HG03108 (cell line): ENCODE measurements at regions not wholly inside any gene's neighbourhood (a gene's known extent, or its start where the extent isn't known, plus 50 kb on each side); places are given as distances from the start of the nearest gene placed in this dataset.

Source experiments
- ATAC-seq: cut with Tn5 transposase; IDR thresholded peaks from one replicate; pipeline ENCODE4 v1.9.1; 2021; ENCODE audit warnings: moderate library complexity; ENCODE audit not compliant: unreplicated experiment

- ATAC-seq = no peak
Measured at GRCh38 chr11:104830508-104830907, 67.8 kb downstream of the CASP12 start.

GRCh38 chr11:104830080-104830479, 68.2 kb downstream of the CASP12 start:
- no peak for ATAC-seq

GRCh38 chr11:104826772-104827171, 71.5 kb downstream of the CASP12 start:
- no peak for ATAC-seq

GRCh38 chr11:104823657-104824056, 74.6 kb downstream of the CASP12 start:
- ATAC-seq = no peak

GRCh38 chr11:104820431-104820830, 77.8 kb downstream of the CASP12 start:
- ATAC-seq = no peak

GRCh38 chr11:104819603-104820002, 78.7 kb downstream of the CASP12 start:
- ATAC-seq = no peak

- ATAC-seq = no peak
Measured at GRCh38 chr11:104819107-104819506, 79.2 kb downstream of the CASP12 start.

- no peak for ATAC-seq
Measured at GRCh38 chr11:104817973-104818372, 80.3 kb downstream of the CASP12 start.

GRCh38 chr11:104813532-104813931, 84.7 kb downstream of the CASP12 start:
- ATAC-seq = no peak

- ATAC-seq = no peak
Measured at GRCh38 chr11:104812103-104812788, 86.0 kb downstream of the CASP12 start.

- ATAC-seq = no peak
Measured at GRCh38 chr11:104803776-104804175, 94.5 kb downstream of the CASP12 start.

GRCh38 chr11:104799251-104799650, 99.0 kb downstream of the CASP12 start:
- ATAC-seq = peak; percentile 86

- ATAC-seq = peak; percentile 55
Measured at GRCh38 chr11:104798789-104799188, 99.5 kb downstream of the CASP12 start.

GRCh38 chr11:104796301-104796700, 102.0 kb downstream of the CASP12 start:
- no peak for ATAC-seq

GRCh38 chr11:104795501-104796213, 102.6 kb downstream of the CASP12 start:
- no peak for ATAC-seq

GRCh38 chr11:104792861-104793260, 105.4 kb downstream of the CASP12 start:
- no peak for ATAC-seq

GRCh38 chr11:104791896-104792295, 106.4 kb downstream of the CASP12 start:
- ATAC-seq = no peak

GRCh38 chr11:104784684-104785460, 113.4 kb downstream of the CASP12 start:
- ATAC-seq = no peak

- ATAC-seq = no peak
Measured at GRCh38 chr11:104783241-104783640, 115.0 kb downstream of the CASP12 start.

- no peak for ATAC-seq
Measured at GRCh38 chr11:104782377-104782754, 115.9 kb downstream of the CASP12 start.

GRCh38 chr11:104781719-104782376, 116.4 kb downstream of the CASP12 start:
- no peak for ATAC-seq
